ENCODE measurements at regions not wholly inside any gene's neighbourhood (a gene's known extent, or its start where the extent isn't known, plus 50 kb on each side); places are given as distances from the start of the nearest gene placed in this dataset.

DNA sequence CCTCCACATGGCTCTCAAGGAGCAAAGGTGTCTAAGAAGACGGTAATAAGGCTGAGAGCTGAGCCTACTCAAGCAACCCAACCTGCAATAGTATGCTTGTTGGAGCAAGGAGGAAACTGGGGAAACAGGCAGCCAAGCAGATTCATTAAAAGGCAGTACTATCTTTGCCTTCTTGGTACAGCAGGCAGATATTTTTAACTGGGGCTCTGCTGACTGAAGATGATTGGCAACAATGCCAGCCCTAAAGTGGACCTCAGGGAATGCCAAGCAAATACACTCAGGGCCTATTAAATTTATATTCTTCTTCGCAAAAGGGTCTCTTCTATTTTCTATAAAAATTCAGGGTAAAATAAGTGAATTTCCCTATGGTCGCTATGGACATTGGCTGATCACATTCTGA lies 109.4 kb upstream of the PCGF5 start:
- TF ChIP-seq FOXA1 (IDR thresholded peaks at IDR 0.05): no peak
- TF ChIP-seq NFRKB (IDR thresholded peaks at IDR 0.05): no peak
- no peak for TF ChIP-seq ELF4 (IDR thresholded peaks at IDR 0.05)
